Ammon's horn (tissue), 1 donor: ENCODE measurements at regions not wholly inside any gene's neighbourhood (a gene's known extent, or its start where the extent isn't known, plus 50 kb on each side); places are given as distances from the start of the nearest gene placed in this dataset.

Experiments
- DNase-seq: peaks from one replicate; pipeline ENCODE4 v3.0.0-alpha.2; 2016; ENCODE audit warnings: low spot score

DNA sequence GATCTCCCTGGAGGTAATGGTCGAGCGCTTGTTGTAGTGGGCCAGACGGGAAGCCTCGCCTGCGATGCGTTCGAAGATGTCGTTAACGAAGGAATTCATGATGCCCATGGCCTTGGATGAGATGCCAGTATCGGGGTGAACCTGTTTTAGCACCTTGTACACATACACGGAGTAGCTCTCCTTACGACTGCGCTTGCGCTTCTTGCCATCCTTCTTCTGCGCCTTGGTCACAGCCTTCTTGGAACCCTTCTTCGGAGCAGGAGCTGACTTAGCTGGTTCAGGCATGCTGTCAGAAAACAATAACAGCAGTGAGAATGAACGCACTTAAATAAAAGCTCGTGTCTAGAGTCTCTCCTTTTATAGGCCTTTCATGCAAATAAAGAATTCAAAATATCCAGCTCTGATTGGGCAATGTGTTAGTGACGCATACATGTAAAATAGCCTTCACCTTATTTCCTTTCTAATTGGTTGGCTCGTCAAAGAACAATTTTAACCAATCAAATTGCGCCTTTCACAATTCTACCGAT lies 129.2 kb downstream of the HFE start:
- peak; percentile 88 for DNase-seq

DNA sequence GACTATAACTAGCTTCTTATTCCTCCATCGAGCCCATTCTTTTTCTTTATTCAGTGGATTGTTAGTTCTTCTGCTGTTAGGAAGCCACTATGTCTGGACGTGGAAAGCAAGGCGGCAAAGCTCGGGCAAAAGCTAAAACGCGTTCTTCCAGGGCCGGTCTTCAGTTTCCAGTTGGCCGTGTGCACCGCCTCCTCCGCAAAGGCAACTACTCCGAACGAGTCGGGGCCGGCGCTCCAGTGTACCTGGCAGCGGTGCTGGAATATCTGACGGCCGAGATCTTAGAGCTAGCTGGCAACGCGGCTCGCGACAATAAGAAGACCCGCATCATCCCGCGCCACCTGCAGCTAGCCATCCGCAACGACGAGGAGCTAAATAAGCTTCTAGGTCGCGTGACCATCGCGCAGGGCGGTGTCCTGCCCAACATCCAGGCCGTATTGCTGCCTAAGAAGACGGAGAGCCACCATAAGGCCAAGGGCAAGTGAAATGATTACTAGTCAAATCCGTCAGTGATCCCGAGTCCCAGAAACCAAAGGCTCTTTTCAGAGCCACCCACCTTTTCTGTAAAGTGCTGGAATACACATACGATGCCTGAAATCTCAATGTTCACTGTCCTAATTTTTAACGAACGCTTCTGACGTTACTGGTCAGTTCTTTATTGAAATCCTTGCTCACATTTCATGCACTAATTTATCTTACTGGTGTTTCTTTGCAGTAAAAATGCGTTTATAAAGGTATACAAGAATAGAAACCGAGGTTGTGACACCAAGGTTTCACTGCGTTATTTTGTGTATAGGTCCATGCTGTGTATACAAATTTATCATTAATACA lies 129.9 kb downstream of the HFE start:
- DNase-seq = peak; percentile 76

DNA sequence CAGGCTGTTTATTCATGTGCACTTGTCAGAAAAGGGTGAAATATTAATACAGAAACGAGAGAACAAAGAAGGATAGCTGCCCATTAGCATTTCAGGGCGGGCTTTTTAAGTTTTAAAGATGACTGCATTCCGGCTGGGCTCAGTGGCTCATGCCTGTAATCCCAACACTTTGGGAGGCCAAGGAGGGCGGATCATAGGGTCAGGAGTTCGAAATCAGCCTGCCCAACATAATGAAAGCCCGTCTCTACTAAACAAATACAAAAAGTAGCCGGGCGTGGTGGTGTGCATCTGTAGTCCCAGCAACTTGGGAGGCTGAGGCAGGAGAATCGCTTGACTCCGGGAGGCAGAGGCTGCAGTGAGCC lies 130.5 kb downstream of the HFE start:
- DNase-seq = no peak

DNA sequence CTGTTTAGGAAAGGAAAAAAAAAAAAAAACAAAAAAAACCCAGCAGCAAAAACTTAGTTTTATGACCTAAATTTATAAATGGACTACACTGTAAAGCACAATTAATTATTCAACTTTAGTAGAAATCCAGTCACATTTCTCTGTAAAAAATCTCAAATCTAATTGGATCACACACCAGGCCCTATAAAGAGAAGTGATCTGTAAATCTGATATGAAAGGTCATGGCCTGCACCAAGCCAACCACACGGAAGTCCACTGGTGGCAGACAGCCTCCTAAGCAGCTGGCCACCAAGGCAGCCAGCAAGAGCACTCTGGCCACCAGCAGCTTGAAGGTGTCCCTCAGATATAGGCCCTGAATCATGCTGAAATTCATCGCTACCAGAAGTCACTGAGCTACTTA lies 131.6 kb downstream of the HFE start:
- no peak for DNase-seq

DNA sequence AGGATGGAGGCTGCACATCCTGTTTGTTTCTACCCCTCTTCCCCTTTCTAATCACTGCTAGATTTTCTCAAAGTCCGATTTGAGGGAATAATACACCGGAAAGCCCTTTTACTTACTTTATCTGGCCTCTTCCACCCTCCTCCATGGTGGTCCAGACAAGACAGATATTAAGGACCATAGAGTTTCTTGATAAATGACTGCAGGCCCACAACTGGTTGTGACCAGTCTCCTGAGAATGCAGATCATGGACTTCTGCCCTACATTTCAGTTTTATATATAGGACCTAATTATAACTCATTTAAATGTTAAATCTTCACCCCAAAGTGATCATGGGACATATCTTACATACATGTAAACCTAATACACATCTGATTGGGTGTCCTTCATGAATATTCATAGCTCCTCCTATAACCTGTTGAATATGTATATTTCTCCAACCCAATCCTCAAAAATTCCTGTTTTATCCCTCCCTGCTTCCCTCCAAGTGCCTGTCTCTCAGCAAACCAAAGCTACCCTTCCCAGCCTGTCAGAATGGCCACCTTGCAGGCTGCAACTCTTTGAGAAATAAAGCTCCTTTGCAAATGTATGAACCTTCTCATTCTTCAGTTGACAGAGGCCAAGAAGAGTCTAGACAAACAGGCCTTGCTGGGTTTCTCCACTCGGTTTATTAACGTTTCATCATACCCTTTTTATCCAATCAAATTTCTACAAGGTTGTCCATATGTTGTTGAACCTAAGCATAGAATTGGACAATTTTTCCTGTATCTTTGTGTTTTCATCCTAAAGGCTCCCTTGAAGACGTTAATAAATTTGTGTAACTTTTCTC lies 133.1 kb downstream of the HFE start:
- no peak for DNase-seq

DNA sequence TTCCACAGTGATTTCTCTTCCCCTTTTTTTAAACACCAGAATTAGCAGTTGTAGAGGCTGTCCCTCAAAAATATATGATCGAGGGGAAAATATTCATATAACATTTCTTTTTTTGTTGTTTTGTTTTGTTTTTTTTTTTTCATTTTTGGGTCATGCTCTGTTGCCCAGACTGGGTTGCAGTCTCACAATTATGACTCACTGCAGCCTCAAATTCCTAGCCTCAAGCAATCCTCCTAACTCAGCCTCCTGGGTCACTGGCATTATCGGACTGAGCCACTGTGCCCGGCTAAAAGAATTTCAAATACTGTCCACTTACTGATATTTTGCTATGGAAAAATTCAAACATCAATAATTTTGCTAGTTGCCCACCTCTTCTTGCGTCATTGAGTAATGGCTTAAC lies 134.0 kb downstream of the HFE start:
- DNase-seq = no peak

DNA sequence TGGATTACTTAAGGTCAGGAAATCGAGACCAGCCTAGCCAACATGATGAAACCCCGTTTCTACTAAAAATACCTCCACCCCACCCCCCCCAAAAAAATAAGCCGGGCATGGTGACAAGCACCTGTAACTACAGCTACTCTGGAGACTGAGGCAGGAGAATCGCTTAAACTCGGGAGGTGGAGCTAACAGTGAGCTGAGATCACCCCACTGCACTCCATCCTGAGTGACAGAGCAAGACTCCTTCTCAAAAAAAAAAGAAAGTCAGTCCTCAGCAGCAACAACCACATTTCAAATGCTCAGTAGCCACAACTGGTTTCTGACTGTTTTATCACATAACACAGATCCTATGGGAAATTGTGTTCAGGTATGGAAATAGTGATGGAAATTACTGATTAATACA lies 135.3 kb downstream of the HFE start:
- DNase-seq = no peak

DNA sequence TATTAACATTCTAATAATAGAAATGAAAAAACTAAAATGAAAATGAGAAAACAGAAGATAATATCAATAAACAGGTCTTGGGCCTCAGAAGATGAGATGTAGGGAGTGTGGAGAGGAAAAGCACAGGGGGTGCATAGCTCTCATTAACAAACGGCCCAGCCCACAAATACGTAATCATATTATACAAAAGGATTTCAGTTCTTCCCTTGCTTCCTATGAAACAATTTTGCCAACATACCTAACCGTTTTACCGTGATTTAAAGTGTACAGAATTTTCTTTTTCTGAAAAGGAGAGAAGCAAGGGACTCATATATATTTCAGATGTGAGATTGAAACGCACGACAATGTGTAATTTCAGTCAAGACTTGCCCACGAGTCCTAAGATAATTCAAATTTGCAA lies 136.0 kb downstream of the HFE start:
- no peak for DNase-seq

DNA sequence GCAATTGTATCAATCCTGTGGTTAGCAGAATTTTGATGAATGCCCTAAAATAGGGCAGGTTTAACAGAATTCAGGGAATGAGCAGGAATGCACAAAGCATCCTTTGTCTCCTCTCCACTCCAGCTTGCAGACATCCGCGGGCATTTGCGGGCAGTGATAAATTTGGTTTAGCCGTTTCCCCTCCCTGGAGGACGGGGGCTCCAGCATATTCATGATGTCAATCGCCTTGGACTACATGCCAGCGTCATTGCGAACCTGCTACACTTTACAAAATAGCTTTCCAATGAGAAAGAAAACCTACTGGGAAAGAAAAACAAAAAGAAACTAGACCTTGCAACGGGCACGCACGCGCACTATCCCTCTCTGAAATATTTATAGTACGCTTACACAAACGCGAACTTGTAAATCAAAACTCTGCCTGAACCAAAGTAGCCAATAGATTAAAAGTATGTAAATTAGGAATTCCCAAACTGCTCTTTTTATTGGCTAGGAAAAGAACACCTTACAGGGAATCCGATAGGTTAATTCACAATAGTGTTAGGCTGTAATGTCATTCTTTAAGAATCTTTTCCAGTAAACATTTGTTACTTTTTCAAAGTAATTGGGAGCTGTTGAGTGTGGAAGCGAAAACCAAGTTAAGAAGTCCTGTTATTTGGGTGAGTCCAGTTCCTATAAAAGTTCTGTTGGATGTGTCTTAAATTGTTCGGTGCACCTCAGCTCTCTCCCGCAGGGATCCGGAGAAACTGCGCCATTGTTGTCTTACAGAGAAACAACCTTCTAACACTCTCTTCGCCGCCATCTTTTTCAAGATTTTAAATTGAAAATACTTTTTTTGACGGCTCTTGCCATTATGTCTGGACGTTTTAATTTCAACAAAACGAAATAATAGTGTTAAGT lies 136.7 kb downstream of the HFE start:
- peak; percentile 61 for DNase-seq

DNA sequence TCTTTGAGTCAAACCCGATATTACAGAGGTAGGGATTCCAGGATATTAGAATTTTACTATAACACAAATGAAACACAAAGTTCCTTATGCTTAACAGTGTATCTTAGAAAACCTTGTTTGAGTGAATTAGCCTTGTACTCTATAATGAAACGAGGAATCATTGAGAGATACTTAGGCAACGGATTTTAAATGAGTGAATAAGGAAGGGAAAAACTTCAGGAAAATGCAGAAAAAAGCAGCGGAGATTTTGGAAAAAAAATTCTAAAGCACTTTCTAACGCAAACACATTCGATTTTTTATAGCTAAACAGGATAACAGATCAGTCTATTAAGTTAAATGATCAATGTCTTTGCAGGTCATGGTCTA lies 137.3 kb downstream of the HFE start:
- DNase-seq = no peak

DNA sequence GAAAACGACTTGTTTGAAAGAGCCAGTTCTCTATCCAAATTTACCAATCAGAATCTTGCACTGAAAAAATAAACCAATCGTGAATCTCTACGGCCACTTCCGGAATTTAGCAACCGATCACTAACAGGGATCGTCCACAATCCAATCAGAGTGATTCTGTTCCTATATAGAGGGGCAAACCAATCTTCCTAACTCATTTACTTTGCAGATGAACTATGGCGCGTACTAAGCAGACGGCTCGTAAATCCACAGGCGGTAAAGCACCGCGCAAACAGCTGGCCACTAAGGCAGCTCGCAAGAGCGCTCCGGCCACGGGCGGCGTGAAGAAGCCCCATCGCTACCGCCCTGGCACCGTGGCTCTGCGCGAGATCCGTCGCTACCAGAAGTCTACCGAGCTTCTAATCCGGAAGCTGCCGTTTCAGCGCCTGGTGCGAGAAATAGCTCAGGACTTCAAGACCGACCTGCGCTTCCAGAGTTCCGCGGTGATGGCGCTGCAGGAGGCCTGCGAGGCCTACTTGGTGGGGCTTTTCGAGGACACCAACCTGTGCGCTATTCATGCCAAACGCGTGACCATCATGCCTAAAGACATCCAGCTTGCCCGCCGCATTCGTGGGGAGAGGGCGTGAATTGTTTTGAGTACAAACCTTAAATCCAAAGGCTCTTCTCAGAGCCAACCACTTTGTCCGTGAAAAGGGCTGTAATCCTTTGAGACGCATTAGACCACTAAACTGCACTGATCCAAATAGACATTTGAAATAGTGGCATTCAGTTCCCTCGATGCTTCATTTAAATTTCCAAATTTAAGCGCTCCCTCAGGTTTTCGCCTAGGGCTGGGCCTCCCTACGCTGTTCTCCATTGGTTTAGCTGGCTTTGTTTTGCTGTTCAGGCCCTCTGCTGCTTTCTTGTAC lies 138.0 kb downstream of the HFE start:
- DNase-seq = no peak

DNA sequence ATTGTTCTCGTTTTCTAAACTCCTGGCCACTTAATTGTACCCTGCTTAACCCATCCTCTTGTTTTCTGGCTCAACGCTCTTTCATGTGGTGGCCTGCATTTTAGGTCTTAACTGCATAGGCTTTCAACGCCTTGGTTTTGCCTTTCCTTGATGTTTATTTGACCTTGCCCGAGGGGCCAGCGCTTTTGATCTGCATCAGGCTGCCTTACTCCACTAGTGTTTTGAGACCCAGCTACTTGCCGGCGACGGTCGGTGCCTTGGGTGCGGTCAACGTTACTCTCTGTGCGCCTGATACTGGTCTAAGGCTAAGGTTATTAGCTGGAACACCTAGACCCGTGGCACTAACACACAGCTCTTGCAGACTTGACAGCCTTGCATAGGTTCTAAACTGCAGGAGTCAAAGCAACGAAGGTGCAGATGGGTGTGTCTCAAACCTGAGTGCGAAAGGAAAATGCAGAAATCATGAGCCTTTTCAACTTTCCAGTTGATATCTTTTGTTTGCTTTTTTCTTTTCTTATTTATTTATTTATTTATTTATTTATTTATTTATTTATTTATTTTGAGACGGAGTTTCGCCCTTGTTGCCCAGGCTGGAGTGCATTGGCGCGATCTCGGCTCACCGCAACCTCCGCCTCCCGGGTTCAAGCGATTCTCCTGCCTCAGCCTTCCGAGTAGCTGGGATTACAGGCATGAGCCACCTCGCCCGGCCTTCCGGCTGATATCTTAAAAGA lies 138.8 kb downstream of the HFE start:
- DNase-seq = no peak

DNA sequence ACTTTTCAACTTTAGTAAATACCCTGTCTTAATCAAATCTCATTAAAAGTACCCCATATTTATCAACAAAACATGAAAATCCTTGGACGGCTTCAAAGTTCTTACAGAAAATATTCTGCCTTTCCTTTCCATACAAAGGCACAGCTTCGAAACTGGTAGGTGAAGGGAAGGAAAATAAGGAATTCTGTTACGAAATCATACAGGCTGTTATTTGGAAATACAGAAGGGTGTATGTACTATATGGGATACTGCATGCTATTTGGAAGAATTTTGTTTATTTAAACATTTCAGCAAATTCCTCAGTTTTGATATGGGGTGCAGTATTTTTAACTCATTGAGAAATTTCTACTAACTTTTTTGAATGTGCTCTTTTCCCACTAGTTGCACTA lies 138.4 kb upstream of the BTN3A2 start:
- no peak for DNase-seq

DNA sequence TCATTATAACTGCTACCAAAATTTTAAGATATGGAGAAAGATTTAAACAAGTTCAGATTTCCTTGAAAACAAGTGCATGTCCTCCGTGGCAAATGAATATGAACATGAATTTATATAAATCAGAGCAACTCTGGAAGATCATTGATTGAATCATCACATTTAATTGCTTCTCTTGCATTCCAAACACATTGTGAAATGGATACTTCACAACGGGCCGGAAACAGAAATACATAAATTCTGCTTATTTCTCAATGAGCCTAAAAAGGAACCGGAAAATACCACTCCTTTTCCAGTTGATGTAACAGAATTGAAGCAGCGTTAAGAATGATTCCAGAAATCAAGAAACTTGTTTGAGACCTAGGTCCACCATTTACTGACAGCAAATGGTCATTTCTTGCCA lies 134.6 kb upstream of the BTN3A2 start:
- no peak for DNase-seq

DNA sequence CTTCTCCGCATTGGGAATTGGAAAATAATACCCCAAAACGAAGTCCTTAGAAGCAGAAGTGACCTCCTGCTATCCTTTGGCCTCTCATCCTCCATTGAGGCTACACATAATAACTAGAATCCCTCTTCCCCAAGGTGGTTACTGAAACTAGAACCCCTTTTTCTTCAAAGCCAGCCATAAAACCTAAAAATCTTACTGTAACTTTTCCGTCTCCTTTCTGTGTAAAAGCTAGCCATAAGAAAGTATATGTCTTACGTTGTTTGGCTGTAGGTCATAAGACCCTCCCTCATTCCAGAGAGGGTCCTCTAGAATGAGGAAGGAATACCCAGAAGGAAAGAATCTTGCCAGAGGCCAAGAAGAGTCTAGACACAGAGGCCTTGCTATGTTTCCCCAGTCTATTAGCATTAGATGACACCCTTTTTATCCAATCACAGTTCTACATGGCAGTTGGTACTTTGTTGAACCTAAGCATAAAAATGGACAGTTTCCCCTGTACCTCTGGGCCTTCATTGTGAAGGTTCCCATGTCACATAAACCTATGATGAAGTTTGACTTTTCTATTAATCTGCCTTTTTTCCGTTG lies 133.9 kb upstream of the BTN3A2 start:
- no peak for DNase-seq

DNA sequence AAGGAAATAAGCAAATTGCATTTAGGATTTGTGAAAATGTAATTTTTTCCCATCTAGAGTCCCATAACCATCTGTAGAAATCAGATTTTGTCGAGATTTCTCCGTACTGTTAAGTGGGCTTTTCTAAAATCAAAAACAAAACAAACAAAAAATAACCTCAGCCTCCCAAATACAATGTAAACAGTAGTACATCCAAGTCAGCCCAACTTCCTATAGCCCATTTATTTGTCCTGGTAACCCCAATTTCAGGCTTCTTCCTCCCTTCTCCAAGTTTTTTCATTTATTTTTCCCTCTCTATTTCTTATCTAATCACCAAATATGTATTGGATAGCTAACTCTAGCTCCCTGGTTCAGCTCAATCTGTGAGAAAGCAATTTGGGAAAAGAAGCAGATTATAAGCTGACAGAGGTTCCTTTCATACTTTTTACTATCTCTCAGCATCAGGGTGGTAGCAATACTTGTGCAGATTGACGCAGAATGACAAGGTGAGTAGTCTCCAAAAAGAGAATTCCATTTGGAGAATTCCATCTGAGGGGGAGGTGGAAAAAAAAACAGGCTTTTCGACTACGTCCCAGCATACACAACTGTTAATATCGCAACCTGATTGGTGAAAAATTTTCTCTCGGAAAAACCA lies 132.6 kb upstream of the BTN3A2 start:
- DNase-seq = no peak

DNA sequence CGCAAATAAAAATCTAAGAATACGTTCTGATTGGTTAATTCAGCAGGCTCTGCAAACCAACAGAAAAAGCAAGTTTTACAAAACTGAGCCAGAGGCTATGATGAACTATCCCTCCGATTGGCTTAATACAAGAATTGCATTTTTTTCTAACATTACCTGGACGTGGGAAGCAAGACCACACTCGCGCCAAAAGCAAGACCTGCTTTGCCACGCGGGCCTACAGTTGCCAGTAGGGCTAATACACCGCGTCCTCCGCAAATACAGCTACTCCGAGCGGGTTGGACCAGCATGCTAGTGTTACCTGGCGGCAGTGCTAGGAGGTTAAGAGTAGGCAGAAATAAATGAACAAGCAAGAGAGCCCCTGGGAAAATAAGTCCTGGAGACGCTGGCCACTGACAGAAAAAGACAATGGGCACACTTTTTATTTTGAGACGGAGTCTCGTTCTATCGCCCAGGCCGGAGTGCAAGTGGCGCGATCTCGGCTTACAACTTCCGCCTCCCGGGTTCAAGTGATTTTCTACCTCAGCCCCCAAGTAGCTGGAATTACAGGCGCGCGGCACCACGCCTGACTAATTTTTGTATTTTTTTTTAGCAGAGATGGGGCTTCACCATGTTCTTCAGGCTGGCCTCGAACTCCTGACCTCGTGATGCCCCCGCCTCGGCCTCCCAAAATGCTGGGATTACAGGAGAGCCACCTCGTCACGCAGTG lies 131.9 kb upstream of the BTN3A2 start:
- no peak for DNase-seq

DNA sequence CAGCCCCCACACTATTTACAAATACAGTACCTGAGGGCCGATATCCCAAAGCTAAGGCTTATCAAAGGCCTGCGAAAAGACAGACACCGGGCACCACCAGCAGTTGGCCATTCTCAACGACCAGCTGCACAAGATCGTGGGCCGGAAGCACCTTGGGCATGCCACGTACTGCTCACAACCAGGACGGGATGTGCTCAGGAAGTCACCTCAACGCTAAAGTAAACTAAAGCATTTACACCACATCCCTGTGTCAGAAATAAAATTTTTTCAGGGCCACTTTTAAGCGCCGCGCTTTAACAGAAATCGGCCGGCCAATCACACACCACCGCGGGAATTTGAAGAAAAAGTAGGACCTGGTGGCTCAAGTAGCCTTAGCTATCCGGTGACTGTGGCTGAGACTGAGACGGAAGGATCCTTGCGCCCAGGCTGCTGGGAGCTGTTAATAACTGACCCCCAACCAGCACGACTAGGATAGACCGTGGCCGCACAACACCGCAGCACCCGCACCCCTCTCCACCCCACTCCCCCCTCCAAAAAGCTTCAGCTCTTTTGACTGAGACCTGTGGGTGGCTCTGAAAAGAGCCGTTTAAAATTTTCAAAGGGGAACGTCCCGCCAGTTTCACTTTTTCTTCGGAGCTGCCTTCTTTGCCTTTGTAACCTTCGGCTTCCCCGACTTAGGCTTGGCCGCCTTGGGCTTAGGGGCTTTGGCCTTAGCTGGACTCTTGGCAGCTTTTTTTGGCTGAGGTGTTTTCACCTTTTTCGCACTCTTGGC lies 131.2 kb upstream of the BTN3A2 start:
- peak; percentile 28 for DNase-seq
